GM23338 (cell line): ENCODE measurements at regions not wholly inside any gene's neighbourhood (a gene's known extent, or its start where the extent isn't known, plus 50 kb on each side); places are given as distances from the start of the nearest gene placed in this dataset.

Source experiments
- ATAC-seq: fragments of 200-7000 bp; cut with Tn5 transposase; 3 replicates; pipeline ENCODE4 v1.9.1; 2020
- DNase-seq: peaks from one replicate; pipeline ENCODE4 v3.0.0-alpha.2; 2015; ENCODE audit warnings: low spot score
- H2AFZ ChIP-seq: fragments of 200-600 bp; sonication (generic); 2 replicates; pipeline ENCODE4 v1.8.0; 2016; ENCODE audit warnings: antibody characterized with exemption, mild to moderate bottlenecking, moderate library complexity
- H3F3A ChIP-seq: fragments of 200-600 bp; sonication (generic); replicated peaks from 2 replicates; pipeline ENCODE4 v1.8.0; 2017; ENCODE audit warnings: antibody characterized with exemption, mixed run types, low read depth
- H3K27ac ChIP-seq: fragments of 200-600 bp; sonication (generic); 2 replicates; pipeline ENCODE4 v1.6.1; 2016; ENCODE audit warnings: low read depth
- H3K27me3 ChIP-seq: fragments of 200-600 bp; sonication (generic); 2 replicates; pipeline ENCODE4 v1.8.0; 2016; ENCODE audit warnings: mild to moderate bottlenecking, mixed run types, moderate library complexity; ENCODE audit not compliant: insufficient read depth
- H3K36me3 ChIP-seq: fragments of 200-600 bp; sonication (generic); 2 replicates; pipeline ENCODE4 v1.8.0; 2016; ENCODE audit warnings: mild to moderate bottlenecking; ENCODE audit not compliant: insufficient read depth
- H3K4me1 ChIP-seq: fragments of 200-600 bp; sonication (generic); 2 replicates; pipeline ENCODE4 v1.8.0; 2016; ENCODE audit warnings: mild to moderate bottlenecking, moderate library complexity; ENCODE audit not compliant: insufficient read depth
- H3K4me2 ChIP-seq: fragments of 200-600 bp; sonication (generic); 2 replicates; pipeline ENCODE4 v1.7.1; 2017; ENCODE audit warnings: mixed run types
- H3K4me3 ChIP-seq: fragments of 200-600 bp; sonication (generic); 2 replicates; pipeline ENCODE4 v1.6.1; 2016; ENCODE audit warnings: mixed run types
- H3K79me2 ChIP-seq: fragments of 200-600 bp; sonication (generic); replicated peaks from 2 replicates; pipeline ENCODE4 v1.8.0; 2017; ENCODE audit warnings: mild to moderate bottlenecking; ENCODE audit not compliant: insufficient read depth
- H3K9me2 ChIP-seq: fragments of 200-600 bp; sonication (generic); 2 replicates; pipeline ENCODE4 v1.8.0; 2017; ENCODE audit not compliant: insufficient read depth
- H4K20me1 ChIP-seq: fragments of 200-600 bp; sonication (generic); replicated peaks from 2 replicates; pipeline ENCODE4 v1.8.0; 2017; ENCODE audit warnings: mild to moderate bottlenecking; ENCODE audit not compliant: insufficient read depth
- H3K27ac Mint-ChIP-seq: 2 replicates; pipeline ENCODE4 v1.8.0; 2020; ENCODE audit warnings: inconsistent platforms, mild to moderate bottlenecking, moderate library complexity, mixed read lengths
- H3K27me3 Mint-ChIP-seq: 3 replicates; pipeline ENCODE4 v1.8.0; 2022; ENCODE audit warnings: low read depth, mild to moderate bottlenecking, moderate library complexity, mixed read lengths, inconsistent platforms; ENCODE audit not compliant: insufficient read depth, poor library complexity
- H3K36me3 Mint-ChIP-seq: 3 replicates; pipeline ENCODE4 v1.8.0; 2021; ENCODE audit warnings: low read depth, mild to moderate bottlenecking, inconsistent platforms, moderate library complexity, mixed read lengths
- H3K4me1 Mint-ChIP-seq: 3 replicates; pipeline ENCODE4 v1.8.0; 2020; ENCODE audit warnings: mild to moderate bottlenecking, inconsistent platforms, mixed read lengths
- H3K4me3 Mint-ChIP-seq: 3 replicates; pipeline ENCODE4 v1.8.0; 2021; ENCODE audit warnings: moderate library complexity, mild to moderate bottlenecking, inconsistent platforms, mixed read lengths
- H3K9me3 Mint-ChIP-seq: 3 replicates; pipeline ENCODE4 v1.8.0; 2020; ENCODE audit warnings: moderate library complexity, mild to moderate bottlenecking, inconsistent platforms, mixed read lengths
- CREB1 ChIP-seq: fragments of 250-450 bp; sonication (Bioruptor Pico); IDR thresholded peaks from 2 replicates; pipeline ENCODE4 v1.5.0; 2020; ENCODE audit warnings: low read depth, mild to moderate bottlenecking, moderate library complexity
- EZH2 ChIP-seq: fragments of 200-600 bp; sonication (generic); IDR thresholded peaks from one replicate; pipeline ENCODE4 v1.8.0; 2017; ENCODE audit warnings: antibody characterized with exemption, mild to moderate bottlenecking, low read depth; ENCODE audit not compliant: unreplicated experiment
- EZH2phosphoT487 ChIP-seq: fragments of 200-600 bp; sonication (generic); IDR thresholded peaks from one replicate; pipeline ENCODE4 v1.8.1; 2018; ENCODE audit warnings: antibody characterized with exemption; ENCODE audit not compliant: unreplicated experiment
- JUNB ChIP-seq: IDR thresholded peaks from one replicate; pipeline ENCODE4 v1.6.1; 2016; ENCODE audit warnings: antibody characterized with exemption; ENCODE audit not compliant: unreplicated experiment
- NANOG ChIP-seq: IDR thresholded peaks from 2 replicates; pipeline ENCODE4 v1.6.1; 2016; ENCODE audit warnings: antibody characterized with exemption, borderline replicate concordance
- POLR2AphosphoS5 ChIP-seq: IDR thresholded peaks from 2 replicates; pipeline ENCODE4 v1.6.1; 2016; ENCODE audit warnings: antibody characterized with exemption, low read depth
- STAT1 ChIP-seq: IDR thresholded peaks from one replicate; pipeline ENCODE4 v1.6.1; 2016; ENCODE audit warnings: antibody characterized with exemption; ENCODE audit not compliant: unreplicated experiment
- ZNF114 ChIP-seq: fragments of 250-450 bp; sonication (Bioruptor Pico); IDR thresholded peaks from 2 replicates; pipeline ENCODE4 v1.5.0; 2020; ENCODE audit warnings: mild to moderate bottlenecking, moderate library complexity
- ZNF331 ChIP-seq: fragments of 250-450 bp; sonication (Bioruptor Pico); IDR thresholded peaks from 2 replicates; pipeline ENCODE4 v1.5.0; 2020; ENCODE audit warnings: low read depth, mild to moderate bottlenecking, moderate library complexity
- TF ChIP-seq, protein P1 (sequence below): fragments of 250-450 bp; sonication (Bioruptor Pico); IDR thresholded peaks from 2 replicates; pipeline ENCODE4 v1.5.0; 2020; ENCODE audit warnings: mild to moderate bottlenecking, moderate library complexity
- TF ChIP-seq, protein P2 (sequence below): IDR thresholded peaks from 2 replicates; pipeline ENCODE4 v1.6.1; 2016; ENCODE audit warnings: antibody characterized with exemption
- TF ChIP-seq, protein P3 (sequence below): IDR thresholded peaks from one replicate; pipeline ENCODE4 v1.6.1; 2018; ENCODE audit warnings: antibody characterized with exemption; ENCODE audit not compliant: unreplicated experiment
- TF ChIP-seq, protein P4 (sequence below), 2 experiments: fragments of 200-600 bp in 1 of 2; sonication (generic) in 1 of 2; conservative IDR thresholded peaks; 2 replicates each; pipeline versions ENCODE4 v1.5.1 to v1.6.1; 2016 to 2017; ENCODE audit warnings: antibody characterized with exemption in 2 of 2, low read depth in 2 of 2, mild to moderate bottlenecking in 2 of 2, moderate library complexity in 1 of 2

DNA sequence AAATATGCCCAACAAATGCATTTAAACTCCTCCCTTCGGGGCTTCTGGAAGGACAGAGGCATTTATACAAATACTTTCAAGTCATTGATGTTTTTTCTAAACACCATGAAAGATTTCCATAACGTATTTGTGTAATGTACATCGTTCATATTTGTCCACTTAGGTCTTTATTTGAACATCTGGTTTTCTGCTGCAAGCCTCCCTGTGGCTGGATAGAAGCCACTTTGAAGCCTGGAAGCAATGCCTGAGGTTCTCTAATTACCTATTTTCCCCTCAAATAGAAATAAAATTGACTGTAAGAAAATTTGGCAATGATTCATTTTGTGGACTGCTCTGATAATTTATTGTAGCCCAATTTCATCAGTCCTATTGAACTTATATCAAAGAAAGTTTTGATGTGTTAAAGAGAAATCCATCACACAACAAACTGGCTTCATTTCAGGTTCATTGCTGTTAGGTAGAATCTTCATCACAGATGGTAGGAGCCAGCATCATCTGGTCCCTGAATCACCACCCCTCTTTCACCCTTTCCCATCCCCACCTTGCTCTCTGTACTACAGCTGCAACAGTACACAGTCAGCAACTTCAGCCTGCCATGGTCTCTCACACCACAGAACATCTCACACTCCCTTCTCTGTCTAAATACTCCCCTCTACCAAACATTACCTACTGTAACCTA lies 186.0 kb upstream of the MGMT start:
- no peaks in the 10 kb centered on the region for H3K36me3 Mint-ChIP-seq
- H3K27ac Mint-ChIP-seq, result no peak overlapping the region
- Histone ChIP-seq H3F3A (no peaks in the 10 kb centered on the region), H4K20me1 (no peaks in the 10 kb centered on the region), H3K79me2 (no peaks in the 10 kb centered on the region), H3K4me3 (no peak overlapping the region), H3K4me2 (no peak overlapping the region), H3K27me3 (no peaks in the 10 kb centered on the region), H3K9me2 (no peaks in the 10 kb centered on the region), H3K27ac (no peak overlapping the region), H2AFZ (no peak overlapping the region), H3K36me3 (no peaks in the 10 kb centered on the region), H3K4me1 (no peaks in the 10 kb centered on the region)
- ATAC-seq, result no peak
- peaks cover 8% of the 10 kb centered on the region for H3K27me3 Mint-ChIP-seq
- no peak for DNase-seq
- no peak overlapping the region for H3K4me3 Mint-ChIP-seq
- H3K9me3 Mint-ChIP-seq, result peaks cover 8% of the 10 kb centered on the region
- TF ChIP-seq, protein P1, sequence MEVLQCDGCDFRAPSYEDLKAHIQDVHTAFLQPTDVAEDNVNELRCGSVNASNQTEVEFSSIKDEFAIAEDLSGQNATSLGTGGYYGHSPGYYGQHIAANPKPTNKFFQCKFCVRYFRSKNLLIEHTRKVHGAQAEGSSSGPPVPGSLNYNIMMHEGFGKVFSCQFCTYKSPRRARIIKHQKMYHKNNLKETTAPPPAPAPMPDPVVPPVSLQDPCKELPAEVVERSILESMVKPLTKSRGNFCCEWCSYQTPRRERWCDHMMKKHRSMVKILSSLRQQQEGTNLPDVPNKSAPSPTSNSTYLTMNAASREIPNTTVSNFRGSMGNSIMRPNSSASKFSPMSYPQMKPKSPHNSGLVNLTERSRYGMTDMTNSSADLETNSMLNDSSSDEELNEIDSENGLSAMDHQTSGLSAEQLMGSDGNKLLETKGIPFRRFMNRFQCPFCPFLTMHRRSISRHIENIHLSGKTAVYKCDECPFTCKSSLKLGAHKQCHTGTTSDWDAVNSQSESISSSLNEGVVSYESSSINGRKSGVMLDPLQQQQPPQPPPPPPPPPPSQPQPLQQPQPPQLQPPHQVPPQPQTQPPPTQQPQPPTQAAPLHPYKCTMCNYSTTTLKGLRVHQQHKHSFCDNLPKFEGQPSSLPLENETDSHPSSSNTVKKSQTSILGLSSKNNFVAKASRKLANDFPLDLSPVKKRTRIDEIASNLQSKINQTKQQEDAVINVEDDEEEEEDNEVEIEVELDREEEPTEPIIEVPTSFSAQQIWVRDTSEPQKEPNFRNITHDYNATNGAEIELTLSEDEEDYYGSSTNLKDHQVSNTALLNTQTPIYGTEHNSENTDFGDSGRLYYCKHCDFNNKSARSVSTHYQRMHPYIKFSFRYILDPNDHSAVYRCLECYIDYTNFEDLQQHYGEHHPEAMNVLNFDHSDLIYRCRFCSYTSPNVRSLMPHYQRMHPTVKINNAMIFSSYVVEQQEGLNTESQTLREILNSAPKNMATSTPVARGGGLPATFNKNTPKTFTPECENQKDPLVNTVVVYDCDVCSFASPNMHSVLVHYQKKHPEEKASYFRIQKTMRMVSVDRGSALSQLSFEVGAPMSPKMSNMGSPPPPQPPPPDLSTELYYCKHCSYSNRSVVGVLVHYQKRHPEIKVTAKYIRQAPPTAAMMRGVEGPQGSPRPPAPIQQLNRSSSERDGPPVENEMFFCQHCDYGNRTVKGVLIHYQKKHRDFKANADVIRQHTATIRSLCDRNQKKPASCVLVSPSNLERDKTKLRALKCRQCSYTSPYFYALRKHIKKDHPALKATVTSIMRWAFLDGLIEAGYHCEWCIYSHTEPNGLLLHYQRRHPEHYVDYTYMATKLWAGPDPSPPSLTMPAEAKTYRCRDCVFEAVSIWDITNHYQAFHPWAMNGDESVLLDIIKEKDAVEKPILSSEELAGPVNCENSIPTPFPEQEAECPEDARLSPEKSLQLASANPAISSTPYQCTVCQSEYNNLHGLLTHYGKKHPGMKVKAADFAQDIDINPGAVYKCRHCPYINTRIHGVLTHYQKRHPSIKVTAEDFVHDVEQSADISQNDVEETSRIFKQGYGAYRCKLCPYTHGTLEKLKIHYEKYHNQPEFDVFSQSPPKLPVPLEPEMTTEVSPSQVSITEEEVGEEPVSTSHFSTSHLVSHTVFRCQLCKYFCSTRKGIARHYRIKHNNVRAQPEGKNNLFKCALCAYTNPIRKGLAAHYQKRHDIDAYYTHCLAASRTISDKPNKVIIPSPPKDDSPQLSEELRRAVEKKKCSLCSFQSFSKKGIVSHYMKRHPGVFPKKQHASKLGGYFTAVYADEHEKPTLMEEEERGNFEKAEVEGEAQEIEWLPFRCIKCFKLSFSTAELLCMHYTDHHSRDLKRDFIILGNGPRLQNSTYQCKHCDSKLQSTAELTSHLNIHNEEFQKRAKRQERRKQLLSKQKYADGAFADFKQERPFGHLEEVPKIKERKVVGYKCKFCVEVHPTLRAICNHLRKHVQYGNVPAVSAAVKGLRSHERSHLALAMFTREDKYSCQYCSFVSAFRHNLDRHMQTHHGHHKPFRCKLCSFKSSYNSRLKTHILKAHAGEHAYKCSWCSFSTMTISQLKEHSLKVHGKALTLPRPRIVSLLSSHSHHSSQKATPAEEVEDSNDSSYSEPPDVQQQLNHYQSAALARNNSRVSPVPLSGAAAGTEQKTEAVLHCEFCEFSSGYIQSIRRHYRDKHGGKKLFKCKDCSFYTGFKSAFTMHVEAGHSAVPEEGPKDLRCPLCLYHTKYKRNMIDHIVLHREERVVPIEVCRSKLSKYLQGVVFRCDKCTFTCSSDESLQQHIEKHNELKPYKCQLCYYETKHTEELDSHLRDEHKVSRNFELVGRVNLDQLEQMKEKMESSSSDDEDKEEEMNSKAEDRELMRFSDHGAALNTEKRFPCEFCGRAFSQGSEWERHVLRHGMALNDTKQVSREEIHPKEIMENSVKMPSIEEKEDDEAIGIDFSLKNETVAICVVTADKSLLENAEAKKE (CRISPR knock-in tag), result no peak
- TF ChIP-seq, protein P2, sequence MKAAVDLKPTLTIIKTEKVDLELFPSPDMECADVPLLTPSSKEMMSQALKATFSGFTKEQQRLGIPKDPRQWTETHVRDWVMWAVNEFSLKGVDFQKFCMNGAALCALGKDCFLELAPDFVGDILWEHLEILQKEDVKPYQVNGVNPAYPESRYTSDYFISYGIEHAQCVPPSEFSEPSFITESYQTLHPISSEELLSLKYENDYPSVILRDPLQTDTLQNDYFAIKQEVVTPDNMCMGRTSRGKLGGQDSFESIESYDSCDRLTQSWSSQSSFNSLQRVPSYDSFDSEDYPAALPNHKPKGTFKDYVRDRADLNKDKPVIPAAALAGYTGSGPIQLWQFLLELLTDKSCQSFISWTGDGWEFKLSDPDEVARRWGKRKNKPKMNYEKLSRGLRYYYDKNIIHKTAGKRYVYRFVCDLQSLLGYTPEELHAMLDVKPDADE, result no peak
- TF ChIP-seq STAT1 (no peak), ZNF331 (CRISPR knock-in tag) (no peak), NANOG (no peak), EZH2 (no peak), POLR2AphosphoS5 (no peak), CREB1 (no peak), EZH2phosphoT487 (no peak), ZNF114 (no peak), JUNB (no peak)
- TF ChIP-seq, protein P3, sequence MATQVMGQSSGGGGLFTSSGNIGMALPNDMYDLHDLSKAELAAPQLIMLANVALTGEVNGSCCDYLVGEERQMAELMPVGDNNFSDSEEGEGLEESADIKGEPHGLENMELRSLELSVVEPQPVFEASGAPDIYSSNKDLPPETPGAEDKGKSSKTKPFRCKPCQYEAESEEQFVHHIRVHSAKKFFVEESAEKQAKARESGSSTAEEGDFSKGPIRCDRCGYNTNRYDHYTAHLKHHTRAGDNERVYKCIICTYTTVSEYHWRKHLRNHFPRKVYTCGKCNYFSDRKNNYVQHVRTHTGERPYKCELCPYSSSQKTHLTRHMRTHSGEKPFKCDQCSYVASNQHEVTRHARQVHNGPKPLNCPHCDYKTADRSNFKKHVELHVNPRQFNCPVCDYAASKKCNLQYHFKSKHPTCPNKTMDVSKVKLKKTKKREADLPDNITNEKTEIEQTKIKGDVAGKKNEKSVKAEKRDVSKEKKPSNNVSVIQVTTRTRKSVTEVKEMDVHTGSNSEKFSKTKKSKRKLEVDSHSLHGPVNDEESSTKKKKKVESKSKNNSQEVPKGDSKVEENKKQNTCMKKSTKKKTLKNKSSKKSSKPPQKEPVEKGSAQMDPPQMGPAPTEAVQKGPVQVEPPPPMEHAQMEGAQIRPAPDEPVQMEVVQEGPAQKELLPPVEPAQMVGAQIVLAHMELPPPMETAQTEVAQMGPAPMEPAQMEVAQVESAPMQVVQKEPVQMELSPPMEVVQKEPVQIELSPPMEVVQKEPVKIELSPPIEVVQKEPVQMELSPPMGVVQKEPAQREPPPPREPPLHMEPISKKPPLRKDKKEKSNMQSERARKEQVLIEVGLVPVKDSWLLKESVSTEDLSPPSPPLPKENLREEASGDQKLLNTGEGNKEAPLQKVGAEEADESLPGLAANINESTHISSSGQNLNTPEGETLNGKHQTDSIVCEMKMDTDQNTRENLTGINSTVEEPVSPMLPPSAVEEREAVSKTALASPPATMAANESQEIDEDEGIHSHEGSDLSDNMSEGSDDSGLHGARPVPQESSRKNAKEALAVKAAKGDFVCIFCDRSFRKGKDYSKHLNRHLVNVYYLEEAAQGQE, result no peak
- TF ChIP-seq, protein P4, sequence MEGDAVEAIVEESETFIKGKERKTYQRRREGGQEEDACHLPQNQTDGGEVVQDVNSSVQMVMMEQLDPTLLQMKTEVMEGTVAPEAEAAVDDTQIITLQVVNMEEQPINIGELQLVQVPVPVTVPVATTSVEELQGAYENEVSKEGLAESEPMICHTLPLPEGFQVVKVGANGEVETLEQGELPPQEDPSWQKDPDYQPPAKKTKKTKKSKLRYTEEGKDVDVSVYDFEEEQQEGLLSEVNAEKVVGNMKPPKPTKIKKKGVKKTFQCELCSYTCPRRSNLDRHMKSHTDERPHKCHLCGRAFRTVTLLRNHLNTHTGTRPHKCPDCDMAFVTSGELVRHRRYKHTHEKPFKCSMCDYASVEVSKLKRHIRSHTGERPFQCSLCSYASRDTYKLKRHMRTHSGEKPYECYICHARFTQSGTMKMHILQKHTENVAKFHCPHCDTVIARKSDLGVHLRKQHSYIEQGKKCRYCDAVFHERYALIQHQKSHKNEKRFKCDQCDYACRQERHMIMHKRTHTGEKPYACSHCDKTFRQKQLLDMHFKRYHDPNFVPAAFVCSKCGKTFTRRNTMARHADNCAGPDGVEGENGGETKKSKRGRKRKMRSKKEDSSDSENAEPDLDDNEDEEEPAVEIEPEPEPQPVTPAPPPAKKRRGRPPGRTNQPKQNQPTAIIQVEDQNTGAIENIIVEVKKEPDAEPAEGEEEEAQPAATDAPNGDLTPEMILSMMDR (conservative IDR thresholded peaks at IDR 0.05; ENCODE audit: low read depth in 2 of 2), result no peak
- no peaks in the 10 kb centered on the region for H3K4me1 Mint-ChIP-seq
